ENCODE measurements at regions not wholly inside any gene's neighbourhood (a gene's known extent, or its start where the extent isn't known, plus 50 kb on each side); places are given as distances from the start of the nearest gene placed in this dataset.

DNA sequence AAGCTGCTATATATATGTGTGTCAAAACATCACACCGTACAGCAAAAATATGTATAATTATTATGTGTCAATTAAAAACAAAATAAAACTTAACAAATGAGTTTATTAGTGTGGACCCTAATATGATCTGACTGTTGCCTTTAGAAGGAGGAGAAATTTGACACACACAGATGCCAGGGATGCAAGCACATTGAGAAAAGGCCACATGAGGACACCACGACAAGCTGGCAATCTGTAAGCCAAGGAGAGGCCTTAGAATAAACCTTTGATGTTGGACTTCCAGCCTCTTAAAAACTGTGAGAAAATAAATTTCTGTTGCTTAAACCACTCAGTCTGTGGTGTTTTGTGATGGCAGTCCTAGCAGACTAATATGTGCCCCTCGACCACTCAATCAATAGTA, 214.7 kb downstream of the KCNS3 start:
- TF ChIP-seq POLR2A (IDR thresholded peaks at IDR 0.05) (no peak), EP300 (IDR thresholded peaks at IDR 0.05) (no peak)
- TF ChIP-seq, protein P1, sequence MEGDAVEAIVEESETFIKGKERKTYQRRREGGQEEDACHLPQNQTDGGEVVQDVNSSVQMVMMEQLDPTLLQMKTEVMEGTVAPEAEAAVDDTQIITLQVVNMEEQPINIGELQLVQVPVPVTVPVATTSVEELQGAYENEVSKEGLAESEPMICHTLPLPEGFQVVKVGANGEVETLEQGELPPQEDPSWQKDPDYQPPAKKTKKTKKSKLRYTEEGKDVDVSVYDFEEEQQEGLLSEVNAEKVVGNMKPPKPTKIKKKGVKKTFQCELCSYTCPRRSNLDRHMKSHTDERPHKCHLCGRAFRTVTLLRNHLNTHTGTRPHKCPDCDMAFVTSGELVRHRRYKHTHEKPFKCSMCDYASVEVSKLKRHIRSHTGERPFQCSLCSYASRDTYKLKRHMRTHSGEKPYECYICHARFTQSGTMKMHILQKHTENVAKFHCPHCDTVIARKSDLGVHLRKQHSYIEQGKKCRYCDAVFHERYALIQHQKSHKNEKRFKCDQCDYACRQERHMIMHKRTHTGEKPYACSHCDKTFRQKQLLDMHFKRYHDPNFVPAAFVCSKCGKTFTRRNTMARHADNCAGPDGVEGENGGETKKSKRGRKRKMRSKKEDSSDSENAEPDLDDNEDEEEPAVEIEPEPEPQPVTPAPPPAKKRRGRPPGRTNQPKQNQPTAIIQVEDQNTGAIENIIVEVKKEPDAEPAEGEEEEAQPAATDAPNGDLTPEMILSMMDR (IDR thresholded peaks at IDR 0.05): no peak
- no peaks in the 10 kb centered on the region for H3K27me3 ChIP-seq
- DNase-seq: no peak
- H3K4me1 ChIP-seq (ENCODE audit: insufficient read depth): no peaks in the 10 kb centered on the region
- intact Hi-C loops (cut with DNase I): loop anchor here in 1 of 4 donors (10.0 kb wide), 1 partner anchor 678 kb away; no protein-coding TSS in a partner anchor
- H3K27ac ChIP-seq: no peak overlapping the region
- no peaks in the 10 kb centered on the region for H3K36me3 ChIP-seq
- 91 to 94% (median 94%) methylated on average over 3 of the region's 3 CpGs for WGBS, 3 donors
- no peaks in the 10 kb centered on the region for H3K9me3 ChIP-seq
- H3K4me3 ChIP-seq: no peak overlapping the region

DNA sequence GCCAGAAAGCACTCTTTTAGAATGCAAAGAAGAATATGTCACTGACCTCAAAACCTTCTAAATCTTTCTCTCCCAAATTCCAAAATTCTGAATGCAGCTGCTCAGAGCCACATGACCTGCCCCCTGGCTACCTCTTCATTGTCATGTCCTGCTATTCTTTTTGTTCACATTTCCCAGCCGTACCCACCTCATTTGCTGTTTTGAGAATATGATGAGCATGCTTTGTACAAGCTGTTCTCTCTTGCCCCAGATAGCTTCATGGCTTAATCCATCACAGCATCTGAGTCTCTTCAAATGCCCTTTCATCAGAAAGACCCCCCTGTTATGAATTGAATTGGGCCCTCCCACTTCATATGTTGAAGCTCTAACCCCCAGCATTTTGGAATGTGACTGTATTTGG, 214.3 kb downstream of the KCNS3 start:
- H3K9me3 ChIP-seq: no peaks in the 10 kb centered on the region
- H3K36me3 ChIP-seq: no peaks in the 10 kb centered on the region
- TF ChIP-seq POLR2A (IDR thresholded peaks at IDR 0.05) (no peak), EP300 (IDR thresholded peaks at IDR 0.05) (no peak)
- TF ChIP-seq, protein P1 (IDR thresholded peaks at IDR 0.05): no peak
- H3K27me3 ChIP-seq: no peaks in the 10 kb centered on the region
- H3K4me3 ChIP-seq: no peak overlapping the region
- intact Hi-C loops (cut with DNase I): loop anchor here in 1 of 4 donors (10.0 kb wide), 1 partner anchor 678 kb away; no protein-coding TSS in a partner anchor
- no peaks in the 10 kb centered on the region for H3K4me1 ChIP-seq (ENCODE audit: insufficient read depth)
- 65 to 80% (median 75%) methylated on average over 1 of the region's 1 CpG for WGBS, 3 donors
- no peak for DNase-seq
- no peak overlapping the region for H3K27ac ChIP-seq

DNA sequence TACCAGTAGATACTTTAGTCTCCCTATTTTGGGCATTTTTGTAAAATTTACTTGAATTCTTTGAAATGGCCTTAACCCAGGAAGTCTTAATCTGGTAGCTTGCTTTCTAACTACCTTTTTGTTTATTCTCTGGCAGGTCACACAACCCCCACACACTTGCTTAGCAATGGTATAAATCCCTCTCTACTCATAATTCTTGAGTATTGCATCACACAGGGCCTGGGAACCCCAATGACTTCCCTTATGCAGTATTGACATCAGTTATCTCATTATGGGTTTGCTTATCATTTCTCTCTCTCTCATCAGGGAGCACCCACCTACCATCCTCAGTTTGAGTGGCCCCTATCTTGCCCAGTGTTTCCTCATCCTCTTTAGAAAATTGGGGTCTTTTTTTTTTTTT, 207.1 kb downstream of the KCNS3 start:
- DNase-seq: no peak
- H3K27ac ChIP-seq: no peak overlapping the region
- no peak overlapping the region for H3K4me3 ChIP-seq
- H3K36me3 ChIP-seq: no peaks in the 10 kb centered on the region
- H3K27me3 ChIP-seq: no peaks in the 10 kb centered on the region
- no peaks in the 10 kb centered on the region for H3K9me3 ChIP-seq
- intact Hi-C loops (cut with DNase I): loop anchor here in 1 of 4 donors (10.0 kb wide), 1 partner anchor 601 kb away; no protein-coding TSS in a partner anchor
- TF ChIP-seq, protein P1 (IDR thresholded peaks at IDR 0.05): no peak
- TF ChIP-seq EP300 (IDR thresholded peaks at IDR 0.05) (no peak), POLR2A (IDR thresholded peaks at IDR 0.05) (no peak)
- H3K4me1 ChIP-seq (ENCODE audit: insufficient read depth): no peaks in the 10 kb centered on the region

DNA sequence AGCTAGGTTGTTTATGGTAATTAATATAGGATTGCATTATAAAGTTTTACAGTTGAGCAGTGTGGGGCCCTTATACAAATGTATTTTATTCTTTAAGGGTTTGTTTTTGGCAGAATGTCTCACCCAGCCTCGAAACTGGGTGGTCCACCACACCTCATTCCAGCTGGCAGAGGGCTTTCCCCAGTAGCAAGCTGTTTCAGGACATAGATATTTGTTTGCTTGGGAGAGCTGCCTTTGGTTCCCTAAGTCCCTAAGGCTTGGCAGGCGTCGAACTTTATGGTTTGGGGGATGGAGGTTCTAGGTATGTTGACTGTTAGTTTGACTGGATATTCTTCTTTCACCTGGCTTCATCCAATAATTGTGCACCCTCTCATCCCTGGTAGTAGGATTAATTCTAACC, 205.9 kb downstream of the KCNS3 start:
- Histone ChIP-seq H3K4me3 (no peak overlapping the region), H3K4me1 (ENCODE audit: insufficient read depth) (no peaks in the 10 kb centered on the region), H3K27ac (no peak overlapping the region), H3K27me3 (no peaks in the 10 kb centered on the region), H3K36me3 (no peaks in the 10 kb centered on the region), H3K9me3 (no peaks in the 10 kb centered on the region)
- 81 to 92% (median 86%) methylated on average over 3 of the region's 3 CpGs for WGBS, 3 donors
- TF ChIP-seq POLR2A (IDR thresholded peaks at IDR 0.05) (no peak), EP300 (IDR thresholded peaks at IDR 0.05) (no peak)
- TF ChIP-seq, protein P1 (IDR thresholded peaks at IDR 0.05): no peak
- no peak for DNase-seq
- intact Hi-C loops (cut with DNase I): loop anchor here in 1 of 4 donors (10.0 kb wide), 1 partner anchor 600 kb away; no protein-coding TSS in a partner anchor

Measured in ovary (tissue), 7 donors.